GM12878 (cell line): ENCODE measurements at regions not wholly inside any gene's neighbourhood (a gene's known extent, or its start where the extent isn't known, plus 50 kb on each side); places are given as distances from the start of the nearest gene placed in this dataset.

ENCODE experiments used
- ATAC-seq: fragments of 200-7000 bp; cut with Tn5 transposase; 3 replicates; pipeline ENCODE4 v1.9.1; 2020; ENCODE audit warnings: mild to moderate bottlenecking, moderate library complexity
- BruUV-seq: library from RNA; stranded (reverse); fragments of 400-500 nt; replicated peaks from 2 replicates; lab custom pipeline; 2021; lab: Mats Ljungman, UMichigan
- CTCF ChIA-PET: fragments of 300-600 bp; sonication (Branson Sonifier 250); formaldehyde crosslinking; extraction: SDS; loops from one replicate; lab custom pipeline; 2021; ENCODE audit warnings: inconsistent platforms; lab: Yijun Ruan, JAX
- POLR2A ChIA-PET: fragments of 350-600 bp; formaldehyde crosslinking; extraction: SDS; loops from one replicate; lab custom pipeline; 2021; ENCODE audit warnings: inconsistent platforms; lab: Charles Lee
- RAD21 ChIA-PET: fragments of 300-600 bp; sonication (Branson Sonifier 250); formaldehyde crosslinking; loops from one replicate; lab custom pipeline; 2023; ENCODE audit warnings: antibody characterized with exemption; ENCODE audit not compliant: unreplicated experiment; lab: Charles Lee
- SMC1A ChIA-PET: fragments of 300-600 bp; sonication (Branson Sonifier 250); formaldehyde crosslinking; loops from one replicate; lab custom pipeline; 2023; ENCODE audit not compliant: unreplicated experiment, uncharacterized antibody; lab: Charles Lee
- DNase-seq: peaks from one replicate; pipeline ENCODE4 v3.0.0-alpha.2; 2011; ENCODE audit warnings: low read depth, low spot score
- FAIRE-seq: peaks from 3 replicates; lab custom pipeline; 2011; peaks lifted over from hg19 to GRCh38; lab: Jason Lieb, UNC
- H2AFZ ChIP-seq: 2 replicates; pipeline ENCODE4 v1.6.0; 2011; ENCODE audit warnings: low read depth, low read length, control low read depth; ENCODE audit not compliant: control insufficient read depth
- H3K27ac ChIP-seq: 2 replicates; pipeline ENCODE4 v1.5.1; 2011; ENCODE audit warnings: control low read depth; ENCODE audit not compliant: control insufficient read depth, insufficient read depth
- H3K27me3 ChIP-seq, 2 experiments: replicated peaks in 1 of 2; 2 replicates each; pipeline versions ENCODE4 v1.6.0 to v1.6.1; 2011; ENCODE audit warnings: low read length in 1 of 2; ENCODE audit not compliant: control insufficient read depth in 2 of 2, insufficient read depth in 2 of 2
- H3K36me3 ChIP-seq, 2 experiments: 2 replicates each; pipeline ENCODE4 v1.5.1; 2011; ENCODE audit warnings: low read length in 1 of 2; ENCODE audit not compliant: control insufficient read depth in 2 of 2, insufficient read depth in 2 of 2
- H3K4me1 ChIP-seq: 2 replicates; pipeline ENCODE4 v1.6.1; 2011; ENCODE audit warnings: mild to moderate bottlenecking, low read length, moderate library complexity, mixed read lengths; ENCODE audit not compliant: control insufficient read depth, insufficient read depth
- H3K4me2 ChIP-seq: 2 replicates; pipeline ENCODE4 v1.6.0; 2011; ENCODE audit warnings: control low read depth; ENCODE audit not compliant: control insufficient read depth, insufficient read depth
- H3K4me3 ChIP-seq: fragments of 200-600 bp; sonication (generic); 2 replicates; pipeline ENCODE4 v1.5.1; 2016
- H3K79me2 ChIP-seq: 2 replicates; pipeline ENCODE4 v1.6.0; 2011; ENCODE audit warnings: low read length; ENCODE audit not compliant: control insufficient read depth, insufficient read depth
- H3K9ac ChIP-seq: 2 replicates; pipeline ENCODE4 v1.8.0; 2011; ENCODE audit warnings: low read length, control low read depth, mixed read lengths; ENCODE audit not compliant: control insufficient read depth, insufficient read depth
- H3K9me3 ChIP-seq: replicated peaks from 3 replicates; pipeline ENCODE4 v1.5.1; 2011; ENCODE audit warnings: mild to moderate bottlenecking, low read length; ENCODE audit not compliant: control insufficient read depth, insufficient read depth
- H4K20me1 ChIP-seq: 2 replicates; pipeline ENCODE4 v1.6.0; 2011; ENCODE audit not compliant: control insufficient read depth, insufficient read depth
- ATF7 ChIP-seq: fragments of 450-650 bp; IDR thresholded peaks from 2 replicates; pipeline ENCODE4 v1.6.1; 2016; ENCODE audit warnings: low read depth, mild to moderate bottlenecking
- CHD2 ChIP-seq: IDR thresholded peaks from 2 replicates; pipeline ENCODE4 v1.6.1; 2011; ENCODE audit warnings: low read depth, low read length, improper control_type of control experiment, borderline replicate concordance
- HDAC6 ChIP-seq: fragments of 200-600 bp; sonication (generic); IDR thresholded peaks from one replicate; pipeline ENCODE4 v1.8.0; 2017; ENCODE audit warnings: antibody characterized with exemption; ENCODE audit not compliant: unreplicated experiment
- IRF4 ChIP-seq: IDR thresholded peaks from 2 replicates; pipeline ENCODE4 v1.6.1; 2011; ENCODE audit warnings: low read depth, low read length
- JUND ChIP-seq: IDR thresholded peaks from 2 replicates; pipeline ENCODE4 v1.6.1; 2012; ENCODE audit warnings: low read depth, mild to moderate bottlenecking, low read length, improper control_type of control experiment, moderate library complexity
- MEF2A ChIP-seq: IDR thresholded peaks from 2 replicates; pipeline ENCODE4 v1.6.1; 2011; ENCODE audit warnings: low read depth, mild to moderate bottlenecking, low read length, moderate library complexity; ENCODE audit not compliant: insufficient read depth
- POLR2AphosphoS2 ChIP-seq: IDR thresholded peaks from 2 replicates; pipeline ENCODE4 v1.6.1; 2011; ENCODE audit warnings: low read depth, mild to moderate bottlenecking, low read length, improper control_type of control experiment, moderate library complexity
- RAD21 ChIP-seq: IDR thresholded peaks from 2 replicates; pipeline ENCODE4 v1.6.1; 2011; ENCODE audit warnings: mild to moderate bottlenecking, low read depth, low read length, moderate library complexity; ENCODE audit not compliant: insufficient read depth
- SREBF2 ChIP-seq: IDR thresholded peaks from 2 replicates; pipeline ENCODE4 v1.6.1; 2012; ENCODE audit warnings: mild to moderate bottlenecking, low read length
- SUPT20H ChIP-seq: IDR thresholded peaks from 2 replicates; pipeline ENCODE4 v1.6.1; 2011; ENCODE audit warnings: low read depth, mild to moderate bottlenecking, low read length, moderate library complexity, borderline replicate concordance; ENCODE audit not compliant: control insufficient read depth
- TCF7 ChIP-seq: IDR thresholded peaks from 2 replicates; pipeline ENCODE4 v1.6.1; 2014; ENCODE audit warnings: antibody characterized with exemption, borderline replicate concordance
- WGBS: methylation state at CpG from one replicate; pipeline ENCODE4 v1.1.6; 2016; ENCODE audit warnings: low lambda C conversion rate; ENCODE audit not compliant: insufficient replicate concordance, insufficient coverage; ENCODE audit errors: missing lambda C conversion rate; 5-methylcytosine and 5-hydroxymethylcytosine counted together
- in situ Hi-C: fragments of 300-500 bp; cut with MboI; formaldehyde crosslinking; loops from 9 replicates; pipeline ENCODE4 v1.14.3; 2018; ENCODE audit warnings: mixed read lengths
- intact Hi-C: fragments of 100-400 bp; cut with micrococcal nuclease; formaldehyde crosslinking; loops from one replicate; pipeline ENCODE4 v1.14.2; 2022; ENCODE audit not compliant: unreplicated experiment
- TF ChIP-seq, protein P1 (sequence below): IDR thresholded peaks from 2 replicates; pipeline ENCODE4 v1.6.1; 2012; ENCODE audit warnings: low read length, inconsistent platforms
- TF ChIP-seq, protein P2 (sequence below): IDR thresholded peaks from 2 replicates; pipeline ENCODE4 v1.6.1; 2012; ENCODE audit warnings: low read depth, low read length, improper control_type of control experiment
- TF ChIP-seq, protein P3 (sequence below): fragments of 150-350 bp; IDR thresholded peaks from 2 replicates; pipeline ENCODE4 v1.6.1; 2016; ENCODE audit warnings: low read depth, low read length
- TF ChIP-seq, protein P4 (sequence below): fragments of 450-650 bp; conservative IDR thresholded peaks from 2 replicates; pipeline ENCODE4 v1.6.1; 2017; ENCODE audit warnings: mild to moderate bottlenecking, moderate library complexity

DNA sequence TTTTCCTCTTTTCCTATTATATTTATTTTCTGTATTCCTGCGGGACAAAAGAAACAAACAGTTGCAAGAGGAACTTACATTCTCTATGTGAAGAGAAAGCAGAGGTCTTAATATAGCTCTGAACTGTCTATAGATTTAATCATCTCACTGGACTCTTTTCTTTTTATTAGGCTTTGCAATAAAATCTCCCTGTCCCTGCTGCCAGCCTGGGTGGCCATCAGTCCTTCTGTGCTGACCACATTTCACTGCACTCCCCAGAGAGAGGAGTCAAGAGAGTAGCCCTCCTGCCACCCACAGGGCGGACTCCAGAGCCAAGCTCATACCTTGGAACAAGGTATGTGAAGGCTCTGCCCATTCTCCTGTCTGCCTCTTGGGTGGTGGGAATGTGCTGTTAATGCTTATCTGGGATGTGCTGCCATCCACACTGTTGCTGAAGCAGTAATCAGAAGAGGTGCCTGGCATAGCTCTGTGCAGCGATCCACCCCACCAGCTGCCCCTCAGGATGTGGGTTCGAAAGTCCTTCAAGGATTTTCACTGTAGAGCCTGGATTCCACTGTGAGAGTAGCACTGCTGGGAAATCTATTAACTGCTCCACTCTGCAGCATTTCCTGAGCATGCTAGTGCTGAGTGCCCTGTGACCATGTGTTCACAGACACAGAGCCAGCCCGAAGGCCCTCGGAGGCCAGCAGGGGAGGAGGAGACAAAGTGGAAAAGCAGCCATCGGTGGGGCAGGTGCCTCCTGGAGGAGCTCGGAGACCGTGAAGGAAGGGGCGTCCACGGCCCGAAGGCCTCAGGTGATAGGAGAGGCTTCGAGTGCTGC is 334.6 kb downstream of the MED10 start:
- Histone ChIP-seq H3K4me3 (no peak overlapping the region), H3K79me2 (no peaks in the 10 kb centered on the region), H3K27me3 (no peaks in the 10 kb centered on the region; a peak in 1 of 4 replicates), H2AFZ (no peak overlapping the region), H3K36me3 (no peaks in the 10 kb centered on the region), H3K9ac (no peak overlapping the region), H3K27ac (no peak overlapping the region), H3K4me2 (no peak overlapping the region), H3K4me1 (no peaks in the 10 kb centered on the region), H4K20me1 (no peaks in the 10 kb centered on the region), H3K9me3 (no peaks in the 10 kb centered on the region)
- no peak for DNase-seq
- CTCF ChIA-PET = no interaction called here
- POLR2A ChIA-PET = no interaction called here
- WGBS = 32% methylated on average over 13 of the region's 13 CpGs
- SMC1A ChIA-PET = interaction anchor here (1.5 kb wide), 1 partner anchor 9 kb away, joined by 3 read pairs; no protein-coding TSS in a partner anchor
- TF ChIP-seq, protein P1, sequence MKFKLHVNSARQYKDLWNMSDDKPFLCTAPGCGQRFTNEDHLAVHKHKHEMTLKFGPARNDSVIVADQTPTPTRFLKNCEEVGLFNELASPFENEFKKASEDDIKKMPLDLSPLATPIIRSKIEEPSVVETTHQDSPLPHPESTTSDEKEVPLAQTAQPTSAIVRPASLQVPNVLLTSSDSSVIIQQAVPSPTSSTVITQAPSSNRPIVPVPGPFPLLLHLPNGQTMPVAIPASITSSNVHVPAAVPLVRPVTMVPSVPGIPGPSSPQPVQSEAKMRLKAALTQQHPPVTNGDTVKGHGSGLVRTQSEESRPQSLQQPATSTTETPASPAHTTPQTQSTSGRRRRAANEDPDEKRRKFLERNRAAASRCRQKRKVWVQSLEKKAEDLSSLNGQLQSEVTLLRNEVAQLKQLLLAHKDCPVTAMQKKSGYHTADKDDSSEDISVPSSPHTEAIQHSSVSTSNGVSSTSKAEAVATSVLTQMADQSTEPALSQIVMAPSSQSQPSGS = no peak
- no peak for TF ChIP-seq JUND
- TF ChIP-seq ATF7 = no peak
- TF ChIP-seq HDAC6 = no peak
- TF ChIP-seq MEF2A = no peak
- no peak for TF ChIP-seq TCF7
- TF ChIP-seq CHD2 = no peak
- TF ChIP-seq POLR2AphosphoS2 = no peak
- TF ChIP-seq, protein P2, sequence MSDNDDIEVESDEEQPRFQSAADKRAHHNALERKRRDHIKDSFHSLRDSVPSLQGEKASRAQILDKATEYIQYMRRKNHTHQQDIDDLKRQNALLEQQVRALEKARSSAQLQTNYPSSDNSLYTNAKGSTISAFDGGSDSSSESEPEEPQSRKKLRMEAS = no peak
- TF ChIP-seq, protein P3, sequence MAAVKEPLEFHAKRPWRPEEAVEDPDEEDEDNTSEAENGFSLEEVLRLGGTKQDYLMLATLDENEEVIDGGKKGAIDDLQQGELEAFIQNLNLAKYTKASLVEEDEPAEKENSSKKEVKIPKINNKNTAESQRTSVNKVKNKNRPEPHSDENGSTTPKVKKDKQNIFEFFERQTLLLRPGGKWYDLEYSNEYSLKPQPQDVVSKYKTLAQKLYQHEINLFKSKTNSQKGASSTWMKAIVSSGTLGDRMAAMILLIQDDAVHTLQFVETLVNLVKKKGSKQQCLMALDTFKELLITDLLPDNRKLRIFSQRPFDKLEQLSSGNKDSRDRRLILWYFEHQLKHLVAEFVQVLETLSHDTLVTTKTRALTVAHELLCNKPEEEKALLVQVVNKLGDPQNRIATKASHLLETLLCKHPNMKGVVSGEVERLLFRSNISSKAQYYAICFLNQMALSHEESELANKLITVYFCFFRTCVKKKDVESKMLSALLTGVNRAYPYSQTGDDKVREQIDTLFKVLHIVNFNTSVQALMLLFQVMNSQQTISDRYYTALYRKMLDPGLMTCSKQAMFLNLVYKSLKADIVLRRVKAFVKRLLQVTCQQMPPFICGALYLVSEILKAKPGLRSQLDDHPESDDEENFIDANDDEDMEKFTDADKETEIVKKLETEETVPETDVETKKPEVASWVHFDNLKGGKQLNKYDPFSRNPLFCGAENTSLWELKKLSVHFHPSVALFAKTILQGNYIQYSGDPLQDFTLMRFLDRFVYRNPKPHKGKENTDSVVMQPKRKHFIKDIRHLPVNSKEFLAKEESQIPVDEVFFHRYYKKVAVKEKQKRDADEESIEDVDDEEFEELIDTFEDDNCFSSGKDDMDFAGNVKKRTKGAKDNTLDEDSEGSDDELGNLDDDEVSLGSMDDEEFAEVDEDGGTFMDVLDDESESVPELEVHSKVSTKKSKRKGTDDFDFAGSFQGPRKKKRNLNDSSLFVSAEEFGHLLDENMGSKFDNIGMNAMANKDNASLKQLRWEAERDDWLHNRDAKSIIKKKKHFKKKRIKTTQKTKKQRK = no peak
- TF ChIP-seq, protein P4, sequence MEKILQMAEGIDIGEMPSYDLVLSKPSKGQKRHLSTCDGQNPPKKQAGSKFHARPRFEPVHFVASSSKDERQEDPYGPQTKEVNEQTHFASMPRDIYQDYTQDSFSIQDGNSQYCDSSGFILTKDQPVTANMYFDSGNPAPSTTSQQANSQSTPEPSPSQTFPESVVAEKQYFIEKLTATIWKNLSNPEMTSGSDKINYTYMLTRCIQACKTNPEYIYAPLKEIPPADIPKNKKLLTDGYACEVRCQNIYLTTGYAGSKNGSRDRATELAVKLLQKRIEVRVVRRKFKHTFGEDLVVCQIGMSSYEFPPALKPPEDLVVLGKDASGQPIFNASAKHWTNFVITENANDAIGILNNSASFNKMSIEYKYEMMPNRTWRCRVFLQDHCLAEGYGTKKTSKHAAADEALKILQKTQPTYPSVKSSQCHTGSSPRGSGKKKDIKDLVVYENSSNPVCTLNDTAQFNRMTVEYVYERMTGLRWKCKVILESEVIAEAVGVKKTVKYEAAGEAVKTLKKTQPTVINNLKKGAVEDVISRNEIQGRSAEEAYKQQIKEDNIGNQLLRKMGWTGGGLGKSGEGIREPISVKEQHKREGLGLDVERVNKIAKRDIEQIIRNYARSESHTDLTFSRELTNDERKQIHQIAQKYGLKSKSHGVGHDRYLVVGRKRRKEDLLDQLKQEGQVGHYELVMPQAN = no peak
- no peak for TF ChIP-seq RAD21
- TF ChIP-seq IRF4 = no peak
- TF ChIP-seq SREBF2 = no peak
- TF ChIP-seq SUPT20H = no peak
- in situ Hi-C loops = no loop called here
- RAD21 ChIA-PET = no interaction called here
- no peak for FAIRE-seq
- BruUV-seq = no TSS peak
- ATAC-seq = no peak
- intact Hi-C loops = no loop called here
